ENCODE measurements at regions not wholly inside any gene's neighbourhood (a gene's known extent, or its start where the extent isn't known, plus 50 kb on each side); places are given as distances from the start of the nearest gene placed in this dataset.
"Not testable (repeated sequence)": the region's sequence is repeated elsewhere in the genome, so short reads cannot be mapped to it uniquely, and the experiment has no call there.

DNA sequence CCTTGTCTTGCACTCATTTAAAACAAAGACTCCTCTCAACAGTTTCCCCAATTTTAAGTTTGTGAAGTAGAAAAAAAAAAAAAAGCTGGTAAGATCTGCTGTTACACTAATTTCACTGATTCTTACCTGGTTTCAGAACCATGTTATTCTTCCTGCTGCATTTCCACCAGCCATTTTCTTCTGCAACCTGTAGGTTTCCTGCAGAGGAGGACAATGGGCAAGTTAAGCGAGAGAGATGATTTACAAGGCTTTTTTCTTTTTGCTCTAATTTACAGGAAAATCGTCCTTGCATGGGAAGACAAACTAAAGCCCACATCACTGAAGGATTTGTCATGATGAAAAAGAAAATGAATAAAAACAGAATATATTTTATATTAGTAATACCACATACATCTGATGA, 86.0 kb upstream of the SMARCA2 start:
- H3K9ac ChIP-seq (ENCODE audit: low read length), result no peak overlapping the region
- no peak overlapping the region for H3K4me2 ChIP-seq (ENCODE audit: low read depth, low read length, poor library complexity, severe bottlenecking)
- H3K9me3 ChIP-seq (ENCODE audit: insufficient read depth, low read length), result no peaks in the 10 kb centered on the region
- H3K27ac ChIP-seq (ENCODE audit: low read depth, low read length), result no peak overlapping the region
- H3F3A ChIP-seq (ENCODE audit: insufficient read depth), result no peaks in the 10 kb centered on the region
- H3K4me3 ChIP-seq (ENCODE audit: insufficient read depth, low read length, poor library complexity, severe bottlenecking), result no peak overlapping the region
- H2AFZ ChIP-seq (ENCODE audit: low read depth, low read length, severe bottlenecking), result no peak overlapping the region
- H3K9me2 ChIP-seq (replicated peaks; ENCODE audit: insufficient read depth, low read length), result no peaks in the 10 kb centered on the region
- no peaks in the 10 kb centered on the region for H3K36me3 ChIP-seq (ENCODE audit: low read length)
- H3K27me3 ChIP-seq (ENCODE audit: low read length), result no peaks in the 10 kb centered on the region
- no peak for TF ChIP-seq EZH2phosphoT487 (conservative IDR thresholded peaks at IDR 0.05; ENCODE audit: low read length)
- TF ChIP-seq, protein P1, sequence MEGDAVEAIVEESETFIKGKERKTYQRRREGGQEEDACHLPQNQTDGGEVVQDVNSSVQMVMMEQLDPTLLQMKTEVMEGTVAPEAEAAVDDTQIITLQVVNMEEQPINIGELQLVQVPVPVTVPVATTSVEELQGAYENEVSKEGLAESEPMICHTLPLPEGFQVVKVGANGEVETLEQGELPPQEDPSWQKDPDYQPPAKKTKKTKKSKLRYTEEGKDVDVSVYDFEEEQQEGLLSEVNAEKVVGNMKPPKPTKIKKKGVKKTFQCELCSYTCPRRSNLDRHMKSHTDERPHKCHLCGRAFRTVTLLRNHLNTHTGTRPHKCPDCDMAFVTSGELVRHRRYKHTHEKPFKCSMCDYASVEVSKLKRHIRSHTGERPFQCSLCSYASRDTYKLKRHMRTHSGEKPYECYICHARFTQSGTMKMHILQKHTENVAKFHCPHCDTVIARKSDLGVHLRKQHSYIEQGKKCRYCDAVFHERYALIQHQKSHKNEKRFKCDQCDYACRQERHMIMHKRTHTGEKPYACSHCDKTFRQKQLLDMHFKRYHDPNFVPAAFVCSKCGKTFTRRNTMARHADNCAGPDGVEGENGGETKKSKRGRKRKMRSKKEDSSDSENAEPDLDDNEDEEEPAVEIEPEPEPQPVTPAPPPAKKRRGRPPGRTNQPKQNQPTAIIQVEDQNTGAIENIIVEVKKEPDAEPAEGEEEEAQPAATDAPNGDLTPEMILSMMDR (IDR thresholded peaks at IDR 0.05; ENCODE audit: insufficient read depth, low read length, poor library complexity, severe bottlenecking), result no peak
- H4K20me1 ChIP-seq (ENCODE audit: low read depth, low read length), result no peaks in the 10 kb centered on the region
- no peaks in the 10 kb centered on the region for H3K79me2 ChIP-seq (ENCODE audit: insufficient read depth, low read length)

DNA sequence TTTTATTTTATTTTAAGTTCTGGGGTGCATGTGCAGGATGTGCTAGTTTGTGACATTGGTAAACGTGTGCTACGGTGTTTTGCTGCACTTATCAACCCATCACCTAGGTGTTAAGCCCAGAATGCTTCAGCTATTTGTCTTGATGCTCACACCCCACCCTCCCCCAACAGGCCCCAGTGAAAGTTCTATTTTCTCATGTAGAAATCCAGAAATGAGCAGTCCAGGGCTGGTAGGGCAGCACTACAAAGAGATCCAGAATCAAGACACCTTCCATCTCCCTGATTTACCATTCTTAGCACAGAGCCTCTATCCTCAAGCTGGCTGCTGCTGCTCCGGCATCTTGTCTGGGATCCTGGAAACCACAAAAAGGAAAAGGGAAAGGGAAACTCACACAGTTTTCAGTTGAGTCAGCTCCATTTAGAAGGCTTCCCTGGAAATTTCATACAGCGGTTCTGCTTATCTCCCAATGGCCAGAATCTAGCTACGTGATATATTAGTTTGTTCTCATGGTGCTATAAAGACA, 85.4 kb upstream of the SMARCA2 start:
- TF ChIP-seq, protein P1 (IDR thresholded peaks at IDR 0.05; ENCODE audit: insufficient read depth, low read length, poor library complexity, severe bottlenecking), result no peak
- TF ChIP-seq EZH2phosphoT487 (conservative IDR thresholded peaks at IDR 0.05; ENCODE audit: low read length), result no peak
- Histone ChIP-seq H3K36me3 (ENCODE audit: low read length) (no peaks in the 10 kb centered on the region), H4K20me1 (ENCODE audit: low read depth, low read length) (no peaks in the 10 kb centered on the region), H3F3A (ENCODE audit: insufficient read depth) (no peaks in the 10 kb centered on the region), H3K9ac (ENCODE audit: low read length) (no peak overlapping the region), H3K9me2 (replicated peaks; ENCODE audit: insufficient read depth, low read length) (no peaks in the 10 kb centered on the region), H3K4me2 (ENCODE audit: low read depth, low read length, poor library complexity, severe bottlenecking) (no peak overlapping the region), H3K79me2 (ENCODE audit: insufficient read depth, low read length) (no peaks in the 10 kb centered on the region), H3K9me3 (ENCODE audit: insufficient read depth, low read length) (no peaks in the 10 kb centered on the region), H3K27ac (ENCODE audit: low read depth, low read length) (no peak overlapping the region), H3K4me3 (ENCODE audit: insufficient read depth, low read length, poor library complexity, severe bottlenecking) (no peak overlapping the region), H3K27me3 (ENCODE audit: low read length) (no peaks in the 10 kb centered on the region), H2AFZ (ENCODE audit: low read depth, low read length, severe bottlenecking) (no peak overlapping the region)

DNA sequence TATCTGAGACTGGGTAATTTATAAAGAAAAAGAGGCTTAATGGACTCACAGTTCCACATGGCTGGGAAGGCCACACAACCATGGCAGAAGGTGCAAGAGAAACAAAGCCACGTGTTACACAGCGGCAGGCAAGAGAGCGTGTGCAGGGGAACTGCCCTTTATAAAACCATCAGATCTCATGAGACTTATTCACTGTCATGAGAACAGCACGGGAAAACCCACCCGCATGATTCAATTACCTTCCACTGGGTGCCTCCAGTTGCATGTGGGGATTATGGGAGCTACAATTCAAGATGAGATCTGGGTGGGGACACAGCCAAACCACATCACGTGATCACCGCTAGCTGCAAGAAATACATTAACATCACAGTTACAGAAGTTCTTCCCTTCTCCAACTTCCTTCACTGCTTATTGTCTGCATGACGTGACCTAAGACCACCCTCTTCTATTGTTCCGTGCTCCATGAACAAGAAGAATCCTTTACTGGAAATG, 84.9 kb upstream of the SMARCA2 start:
- H3F3A ChIP-seq (ENCODE audit: insufficient read depth); H3K27me3 ChIP-seq (ENCODE audit: low read length); H3K79me2 ChIP-seq (ENCODE audit: insufficient read depth, low read length); H3K9me3 ChIP-seq (ENCODE audit: insufficient read depth, low read length); H3K9ac ChIP-seq (ENCODE audit: low read length); H3K4me2 ChIP-seq (ENCODE audit: low read depth, low read length, poor library complexity, severe bottlenecking); H3K9me2 ChIP-seq (replicated peaks; ENCODE audit: insufficient read depth, low read length); H2AFZ ChIP-seq (ENCODE audit: low read depth, low read length, severe bottlenecking); H4K20me1 ChIP-seq (ENCODE audit: low read depth, low read length); H3K27ac ChIP-seq (ENCODE audit: low read depth, low read length); H3K36me3 ChIP-seq (ENCODE audit: low read length); H3K4me3 ChIP-seq (ENCODE audit: insufficient read depth, low read length, poor library complexity, severe bottlenecking): not testable (repeated sequence)

DNA sequence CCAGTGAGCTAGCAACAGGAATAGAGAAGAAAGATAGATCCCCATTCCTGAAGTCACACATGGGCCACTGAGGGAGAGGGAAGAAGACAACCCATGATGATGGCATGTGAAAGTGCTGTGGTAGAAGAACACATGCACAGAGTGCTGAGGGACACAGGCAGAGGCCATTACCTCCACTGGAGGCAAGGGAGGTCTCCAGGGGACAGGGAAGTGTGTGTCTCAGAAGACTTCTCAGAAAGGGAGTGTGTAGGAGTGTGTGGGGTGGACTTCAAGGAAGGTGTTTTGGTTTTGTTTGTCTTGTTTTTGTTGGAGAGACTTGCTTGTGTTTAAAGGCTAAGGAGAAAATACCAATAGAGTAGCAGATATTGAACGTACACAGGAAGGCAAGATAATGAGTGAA, 77.0 kb upstream of the SMARCA2 start:
- TF ChIP-seq, protein P1 (IDR thresholded peaks at IDR 0.05; ENCODE audit: insufficient read depth, low read length, poor library complexity, severe bottlenecking), result no peak
- TF ChIP-seq EZH2phosphoT487 (conservative IDR thresholded peaks at IDR 0.05; ENCODE audit: low read length), result no peak
- no peak overlapping the region for H3K9ac ChIP-seq (ENCODE audit: low read length)
- no peaks in the 10 kb centered on the region for H4K20me1 ChIP-seq (ENCODE audit: low read depth, low read length)
- H3K4me3 ChIP-seq (ENCODE audit: insufficient read depth, low read length, poor library complexity, severe bottlenecking), result no peak overlapping the region
- no peaks in the 10 kb centered on the region for H3K27me3 ChIP-seq (ENCODE audit: low read length)
- H3K27ac ChIP-seq (ENCODE audit: low read depth, low read length), result no peak overlapping the region
- H3K79me2 ChIP-seq (ENCODE audit: insufficient read depth, low read length), result no peaks in the 10 kb centered on the region
- H2AFZ ChIP-seq (ENCODE audit: low read depth, low read length, severe bottlenecking), result no peak overlapping the region
- no peak overlapping the region for H3K4me2 ChIP-seq (ENCODE audit: low read depth, low read length, poor library complexity, severe bottlenecking)
- no peaks in the 10 kb centered on the region for H3K9me2 ChIP-seq (replicated peaks; ENCODE audit: insufficient read depth, low read length)
- H3F3A ChIP-seq (ENCODE audit: insufficient read depth), result no peaks in the 10 kb centered on the region
- no peaks in the 10 kb centered on the region for H3K9me3 ChIP-seq (ENCODE audit: insufficient read depth, low read length)
- no peaks in the 10 kb centered on the region for H3K36me3 ChIP-seq (ENCODE audit: low read length)
